ENCODE measurements at regions not wholly inside any gene's neighbourhood (a gene's known extent, or its start where the extent isn't known, plus 50 kb on each side); places are given as distances from the start of the nearest gene placed in this dataset.

DNA sequence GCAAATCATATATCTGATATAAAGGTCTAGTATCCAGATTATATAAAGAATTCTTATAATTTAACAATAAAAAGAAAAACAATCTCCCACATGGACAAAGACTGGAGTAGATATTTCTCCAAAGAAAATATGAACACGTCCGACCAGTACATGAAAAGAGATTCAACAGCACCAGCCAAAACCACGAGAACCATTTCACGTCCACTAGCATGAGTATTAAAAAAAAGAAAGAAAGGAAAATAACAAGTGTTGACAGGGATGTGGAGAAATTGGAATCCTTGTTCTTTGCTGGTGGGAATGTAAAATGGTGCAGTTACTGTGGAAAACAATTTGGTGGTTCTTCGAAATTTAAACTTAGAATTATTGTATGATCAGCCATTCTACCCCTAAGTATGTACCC, 432.7 kb upstream of the TRIB2 start:
- Histone ChIP-seq H4K20me1 (no peaks in the 10 kb centered on the region), H3K4me1 (peaks cover 8% of the 10 kb centered on the region), H3K27me3 (no peaks in the 10 kb centered on the region), H3K9me3 (peaks cover 8% of the 10 kb centered on the region; the same call in 1 of the 2 replicates), H3K4me2 (no peak overlapping the region), H3K27ac (no peak overlapping the region), H3K9ac (no peak overlapping the region), H3K36me3 (no peaks in the 10 kb centered on the region), H3K4me3 (no peak overlapping the region)
- no peak for TF ChIP-seq Cebpa-rat (IDR thresholded peaks at IDR 0.05)

DNA sequence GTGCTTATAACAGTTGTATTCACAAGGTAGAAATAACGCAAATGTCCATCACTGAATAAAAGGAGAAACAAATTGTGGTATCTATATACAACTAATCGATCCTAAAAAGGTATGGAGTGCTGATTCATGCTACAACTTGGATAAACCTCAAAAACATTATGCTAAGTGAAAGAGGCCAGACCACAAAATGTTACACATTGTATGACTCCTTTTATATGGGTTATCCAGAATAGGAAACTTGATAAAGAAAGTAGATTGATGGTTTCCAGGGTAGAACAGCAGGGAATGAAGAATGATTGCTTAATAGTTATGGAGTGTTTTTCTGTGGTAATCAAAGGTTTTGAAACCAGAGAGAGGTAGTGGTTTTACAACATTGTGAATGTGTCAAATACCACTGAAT, 432.2 kb upstream of the TRIB2 start:
- H3K27me3 ChIP-seq = no peaks in the 10 kb centered on the region
- no peak overlapping the region for H3K9ac ChIP-seq
- H3K4me3 ChIP-seq = no peak overlapping the region
- H3K4me1 ChIP-seq = peaks cover 11% of the 10 kb centered on the region
- no peak overlapping the region for H3K4me2 ChIP-seq
- H3K9me3 ChIP-seq = 0 out of 2 replicates have a peak, but pooled peaks cover 5% of the 10 kb centered on the region
- no peak overlapping the region for H3K27ac ChIP-seq
- no peaks in the 10 kb centered on the region for H4K20me1 ChIP-seq
- H3K36me3 ChIP-seq = no peaks in the 10 kb centered on the region
- TF ChIP-seq Cebpa-rat (IDR thresholded peaks at IDR 0.05) = no peak; the same call in 1 of the 2 replicates

DNA sequence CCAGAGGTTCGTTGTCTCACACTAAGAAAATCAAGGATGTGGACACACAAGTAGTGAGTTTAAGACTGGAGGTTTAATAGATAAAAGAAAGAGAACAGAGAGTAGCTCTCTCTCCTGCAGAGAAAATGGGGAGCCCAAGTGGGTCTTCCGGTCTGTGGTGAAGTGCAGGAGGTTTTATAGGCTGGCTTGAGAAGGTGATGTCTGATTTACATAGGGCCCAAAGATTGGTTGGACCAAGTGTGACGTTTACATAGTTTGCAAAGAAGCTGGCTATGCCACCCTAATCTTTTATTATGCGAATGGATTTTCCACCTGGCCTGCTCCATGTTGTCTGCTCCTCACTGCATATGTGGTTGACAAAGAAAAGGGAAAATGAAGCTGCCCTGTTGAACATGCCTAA, 430.4 kb upstream of the TRIB2 start:
- H3K4me1 ChIP-seq = peaks cover 11% of the 10 kb centered on the region
- no peaks in the 10 kb centered on the region for H4K20me1 ChIP-seq
- TF ChIP-seq Cebpa-rat (IDR thresholded peaks at IDR 0.05) = no peak
- no peak overlapping the region for H3K4me2 ChIP-seq
- H3K27ac ChIP-seq = no peak overlapping the region
- no peaks in the 10 kb centered on the region for H3K27me3 ChIP-seq
- H3K4me3 ChIP-seq = no peak overlapping the region
- H3K9me3 ChIP-seq = no peaks in the 10 kb centered on the region
- no peak overlapping the region for H3K9ac ChIP-seq
- H3K36me3 ChIP-seq = no peaks in the 10 kb centered on the region

DNA sequence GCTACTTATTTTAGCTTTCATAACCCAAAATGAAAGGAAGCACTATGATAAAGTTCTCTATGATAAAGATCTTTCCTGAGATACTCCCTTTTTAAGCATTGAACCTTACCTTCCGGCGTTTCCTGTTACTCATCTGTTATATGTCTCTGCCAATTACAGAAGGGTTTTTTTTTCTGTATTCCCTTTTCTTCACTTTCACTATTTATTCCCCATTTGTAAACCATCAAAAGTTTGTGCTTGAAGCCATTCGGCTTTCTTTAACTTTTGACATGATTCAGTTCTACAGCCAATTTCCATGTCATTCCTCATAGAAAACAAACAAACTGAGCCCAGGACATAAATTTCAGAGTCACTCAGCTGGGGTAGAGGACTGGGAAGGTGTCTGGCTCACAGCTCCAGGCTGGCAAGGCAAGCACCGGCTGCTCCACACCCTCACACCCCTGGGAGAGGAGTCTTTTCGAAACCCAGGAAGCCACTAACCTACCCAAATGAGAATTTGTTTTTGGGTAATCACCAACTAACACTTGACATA, 429.4 kb upstream of the TRIB2 start:
- no peaks in the 10 kb centered on the region for H3K36me3 ChIP-seq
- peaks cover 3% of the 10 kb centered on the region; the same call in 1 of the 2 replicates for H3K9me3 ChIP-seq
- TF ChIP-seq Cebpa-rat (IDR thresholded peaks at IDR 0.05) = no peak
- H3K27me3 ChIP-seq = no peaks in the 10 kb centered on the region
- H3K4me2 ChIP-seq = no peak overlapping the region
- peaks cover 11% of the 10 kb centered on the region for H3K4me1 ChIP-seq
- no peaks in the 10 kb centered on the region for H4K20me1 ChIP-seq
- no peak overlapping the region for H3K27ac ChIP-seq
- no peak overlapping the region for H3K4me3 ChIP-seq
- no peak overlapping the region for H3K9ac ChIP-seq

DNA sequence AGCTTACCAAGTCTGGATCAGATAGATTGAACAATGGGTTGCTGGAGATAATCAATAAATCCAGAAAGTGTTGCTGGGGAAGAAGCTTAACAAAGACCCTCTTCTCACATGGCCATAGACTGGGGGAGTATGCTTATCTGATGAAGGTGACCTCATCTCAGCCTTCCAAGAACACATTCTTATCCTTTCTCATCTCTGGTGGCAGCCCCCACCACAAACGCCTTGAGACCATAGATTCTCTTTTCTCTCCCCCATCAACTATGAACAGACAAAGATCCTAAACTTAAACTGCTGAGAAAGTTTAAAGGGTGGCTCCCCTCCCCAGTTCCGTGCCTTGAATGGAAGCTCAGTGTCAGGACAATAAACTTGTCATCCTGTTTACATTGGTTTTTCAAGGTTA, 428.7 kb upstream of the TRIB2 start:
- no peak overlapping the region for H3K27ac ChIP-seq
- H3K27me3 ChIP-seq = no peaks in the 10 kb centered on the region
- no peak overlapping the region for H3K4me2 ChIP-seq
- peaks cover 6% of the 10 kb centered on the region; the same call in 1 of the 2 replicates for H3K9me3 ChIP-seq
- no peak for TF ChIP-seq Cebpa-rat (IDR thresholded peaks at IDR 0.05)
- H3K9ac ChIP-seq = no peak overlapping the region
- H3K36me3 ChIP-seq = no peaks in the 10 kb centered on the region
- H4K20me1 ChIP-seq = no peaks in the 10 kb centered on the region
- H3K4me1 ChIP-seq = peaks cover 11% of the 10 kb centered on the region
- no peak overlapping the region for H3K4me3 ChIP-seq

DNA sequence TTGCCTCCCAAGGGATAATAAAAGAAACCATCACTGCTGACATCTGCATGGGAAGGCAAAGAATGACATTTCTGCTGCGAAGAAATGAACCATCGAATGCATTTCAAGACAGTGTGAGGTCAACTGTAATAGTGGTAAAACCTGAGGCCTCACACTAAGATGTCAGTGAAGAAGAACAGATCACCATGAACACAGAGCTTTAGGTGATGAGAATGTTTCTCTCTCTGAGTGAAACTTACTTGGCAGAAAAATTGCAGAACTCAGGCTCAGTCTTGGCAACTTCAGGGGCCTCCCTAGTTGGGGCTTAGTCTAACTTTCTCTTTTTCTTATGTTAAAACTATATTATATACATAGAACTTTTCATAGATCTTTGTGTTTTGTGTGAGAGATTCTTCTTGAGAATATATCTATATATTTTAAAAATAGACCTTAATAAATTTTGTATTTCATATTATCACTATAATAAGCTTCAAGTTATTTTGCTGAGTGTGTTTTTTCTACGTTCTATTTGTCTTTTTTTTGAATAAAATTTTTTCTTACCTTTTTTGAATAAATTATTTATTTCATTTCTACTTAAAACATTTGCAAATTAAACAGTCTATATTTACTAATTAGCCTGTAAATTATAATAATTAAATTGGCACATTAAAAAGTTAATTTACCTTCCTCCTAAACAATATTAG, 427.5 kb upstream of the TRIB2 start:
- no peak overlapping the region for H3K4me3 ChIP-seq
- H3K4me2 ChIP-seq = peak overlapping the region; percentile 60
- peaks cover 6% of the 10 kb centered on the region; the same call in 1 of the 2 replicates for H3K9me3 ChIP-seq
- H3K4me1 ChIP-seq = peaks cover 11% of the 10 kb centered on the region
- H3K27me3 ChIP-seq = no peaks in the 10 kb centered on the region
- no peaks in the 10 kb centered on the region for H3K36me3 ChIP-seq
- H4K20me1 ChIP-seq = no peaks in the 10 kb centered on the region
- TF ChIP-seq Cebpa-rat (IDR thresholded peaks at IDR 0.05) = no peak
- no peak overlapping the region for H3K9ac ChIP-seq
- peak overlapping the region; percentile 14; the same call in 1 of the 2 replicates for H3K27ac ChIP-seq

DNA sequence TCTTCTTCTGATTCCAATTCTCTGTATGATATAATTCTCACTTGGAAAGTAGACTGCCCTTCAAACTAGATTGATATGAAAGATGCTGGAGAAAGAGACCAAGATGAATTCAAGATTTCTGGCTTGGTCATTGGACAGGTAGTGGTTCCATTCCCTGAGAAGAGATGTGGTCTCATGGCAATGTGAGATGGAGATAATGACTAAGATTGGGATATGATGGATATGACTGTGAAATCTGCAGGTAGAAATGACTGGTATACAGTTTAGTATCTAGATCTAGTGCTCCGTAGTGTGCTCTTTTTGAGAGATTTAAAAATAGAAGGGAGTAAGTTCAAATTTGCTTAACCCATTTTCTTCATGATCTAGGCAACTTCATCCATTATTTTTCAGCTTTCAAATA, 425.4 kb upstream of the TRIB2 start:
- H3K9ac ChIP-seq = no peak overlapping the region
- no peaks in the 10 kb centered on the region for H3K27me3 ChIP-seq
- peaks cover 6% of the 10 kb centered on the region; the same call in 1 of the 2 replicates for H3K9me3 ChIP-seq
- no peak overlapping the region for H3K27ac ChIP-seq
- no peaks in the 10 kb centered on the region for H3K36me3 ChIP-seq
- H3K4me3 ChIP-seq = no peak overlapping the region
- TF ChIP-seq Cebpa-rat (IDR thresholded peaks at IDR 0.05) = no peak
- no peaks in the 10 kb centered on the region for H4K20me1 ChIP-seq
- no peak overlapping the region for H3K4me2 ChIP-seq
- H3K4me1 ChIP-seq = peaks cover 11% of the 10 kb centered on the region

DNA sequence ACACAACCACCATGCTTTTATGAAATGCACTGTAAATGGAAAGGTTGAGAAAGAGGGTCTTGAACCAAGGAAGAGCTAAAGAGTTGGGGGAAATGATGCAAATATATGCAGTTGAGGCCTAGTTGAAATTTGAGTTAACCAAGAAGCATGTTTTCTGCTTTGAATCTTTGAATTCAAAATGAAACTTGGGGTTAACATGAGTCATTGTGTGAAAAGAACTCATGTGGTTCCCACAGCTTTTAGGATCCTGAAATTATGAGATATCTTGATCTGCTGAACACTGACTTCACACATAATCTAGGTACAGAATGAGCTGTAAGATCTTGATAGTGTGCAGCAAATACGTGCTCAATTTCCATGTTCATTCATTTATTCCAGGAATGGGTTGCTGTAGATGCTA, 422.9 kb upstream of the TRIB2 start:
- Histone ChIP-seq H3K27ac (no peak overlapping the region), H3K27me3 (no peaks in the 10 kb centered on the region), H3K4me1 (peaks cover 5% of the 10 kb centered on the region), H3K36me3 (no peaks in the 10 kb centered on the region), H3K9me3 (peaks cover 6% of the 10 kb centered on the region; the same call in 1 of the 2 replicates), H3K4me3 (no peak overlapping the region), H3K4me2 (no peak overlapping the region), H4K20me1 (no peaks in the 10 kb centered on the region), H3K9ac (no peak overlapping the region)
- no peak for TF ChIP-seq Cebpa-rat (IDR thresholded peaks at IDR 0.05)

DNA sequence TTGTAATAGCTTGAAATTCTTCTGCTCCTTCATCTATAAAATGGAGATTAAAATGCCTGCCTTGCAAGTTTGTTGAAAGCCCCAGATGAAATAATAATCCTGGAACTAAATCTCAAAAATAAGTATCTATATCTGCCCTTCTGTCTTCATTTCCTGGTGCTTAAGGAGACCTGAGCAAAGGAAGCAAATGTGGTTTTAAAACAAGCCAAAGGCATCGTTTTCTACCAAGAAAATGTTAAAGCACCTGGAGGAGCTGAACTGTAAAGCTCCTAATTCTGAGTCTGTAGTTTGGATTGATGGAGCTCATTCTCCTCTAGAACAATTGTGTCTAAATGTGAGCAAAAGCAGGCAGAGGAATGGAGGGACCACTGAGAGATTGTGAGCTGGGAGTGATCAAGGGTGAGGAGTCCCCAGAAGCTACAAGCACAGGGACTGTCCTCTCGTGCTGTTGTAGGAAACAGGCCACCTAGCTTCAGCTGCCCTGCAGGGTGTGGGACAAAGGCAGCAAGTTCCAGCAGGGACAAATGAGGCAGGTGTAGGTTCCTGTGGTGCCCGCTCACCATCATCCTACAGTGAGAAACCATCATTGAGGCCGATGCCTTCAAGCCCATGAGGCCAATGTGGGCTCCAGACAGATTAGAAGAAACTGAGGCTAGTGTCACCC, 420.7 kb upstream of the TRIB2 start:
- no peak overlapping the region for H3K4me3 ChIP-seq
- H3K4me1 ChIP-seq = no peaks in the 10 kb centered on the region
- no peaks in the 10 kb centered on the region for H3K36me3 ChIP-seq
- H3K4me2 ChIP-seq = no peak overlapping the region
- no peak for TF ChIP-seq Cebpa-rat (IDR thresholded peaks at IDR 0.05)
- H3K27ac ChIP-seq = no peak overlapping the region
- no peaks in the 10 kb centered on the region for H3K27me3 ChIP-seq
- H4K20me1 ChIP-seq = no peaks in the 10 kb centered on the region
- peaks cover 6% of the 10 kb centered on the region; the same call in 1 of the 2 replicates for H3K9me3 ChIP-seq
- no peak overlapping the region for H3K9ac ChIP-seq

DNA sequence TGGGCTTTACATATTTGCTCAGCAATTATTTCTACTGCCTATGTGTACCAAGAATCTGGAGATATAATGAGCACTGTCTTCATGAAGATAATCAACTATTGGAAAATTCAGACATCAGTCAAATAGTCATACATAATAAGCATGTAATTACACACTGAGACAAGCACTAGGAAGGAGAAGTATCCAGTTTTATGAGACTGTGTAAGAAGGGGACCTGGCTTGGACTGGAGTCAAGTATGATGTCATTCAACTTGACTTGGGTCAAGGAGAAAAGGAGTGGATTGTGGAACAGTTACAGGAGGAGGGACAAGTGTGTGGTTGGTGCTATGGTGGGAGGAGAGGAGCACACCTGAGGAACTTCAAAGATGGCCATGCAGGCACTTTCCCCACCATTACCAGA, 419.8 kb upstream of the TRIB2 start:
- Histone ChIP-seq H3K36me3 (no peaks in the 10 kb centered on the region), H3K4me3 (no peak overlapping the region), H3K9ac (no peak overlapping the region), H3K27ac (no peak overlapping the region), H3K4me1 (no peaks in the 10 kb centered on the region), H3K9me3 (peaks cover 3% of the 10 kb centered on the region; the same call in 1 of the 2 replicates), H3K27me3 (no peaks in the 10 kb centered on the region), H3K4me2 (no peak overlapping the region), H4K20me1 (no peaks in the 10 kb centered on the region)
- no peak for TF ChIP-seq Cebpa-rat (IDR thresholded peaks at IDR 0.05)
